ENCODE measurements at regions not wholly inside any gene's neighbourhood (a gene's known extent, or its start where the extent isn't known, plus 50 kb on each side); places are given as distances from the start of the nearest gene placed in this dataset.

DNA sequence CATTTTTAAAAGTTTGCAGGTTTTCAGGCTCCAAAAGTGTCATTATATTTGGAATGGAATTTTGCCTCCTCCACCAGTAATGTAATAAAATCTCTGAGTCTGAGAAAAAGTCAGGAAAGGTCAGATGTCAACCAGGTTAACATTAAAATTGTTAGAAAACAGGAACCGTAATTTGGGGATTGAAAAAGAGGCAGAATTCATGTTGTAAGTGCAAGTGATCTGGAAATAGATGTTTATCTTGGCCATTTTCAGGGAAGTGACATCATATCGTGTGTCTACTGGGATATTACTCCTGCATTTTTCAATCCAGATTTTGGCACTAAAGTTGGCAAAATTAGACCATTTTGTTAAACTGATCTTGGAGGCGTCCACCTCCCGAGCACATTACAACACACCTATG is 428.5 kb upstream of the MGMT start:
- peaks cover 11% of the 10 kb centered on the region for H3K27me3 Mint-ChIP-seq (ENCODE audit: low read depth)
- H3K9me3 Mint-ChIP-seq = no peaks in the 10 kb centered on the region
- H3K4me3 Mint-ChIP-seq = no peak overlapping the region
- H3K36me3 Mint-ChIP-seq (ENCODE audit: insufficient read depth) = no peaks in the 10 kb centered on the region
- DNase-seq = no peak
- H3K4me1 Mint-ChIP-seq (ENCODE audit: low read depth) = peaks cover 26% of the 10 kb centered on the region
- ATAC-seq = no peak

GRCh38 chr10:129039406-129040370 is 427.4 kb upstream of the MGMT start:
- Mint-ChIP-seq H3K4me1 (ENCODE audit: low read depth) (peaks cover 22% of the 10 kb centered on the region), H3K27me3 (ENCODE audit: low read depth) (peaks cover 10% of the 10 kb centered on the region), H3K36me3 (ENCODE audit: insufficient read depth) (no peaks in the 10 kb centered on the region), H3K4me3 (no peak overlapping the region), H3K9me3 (no peaks in the 10 kb centered on the region)
- no peak for DNase-seq
- ATAC-seq = no peak

DNA sequence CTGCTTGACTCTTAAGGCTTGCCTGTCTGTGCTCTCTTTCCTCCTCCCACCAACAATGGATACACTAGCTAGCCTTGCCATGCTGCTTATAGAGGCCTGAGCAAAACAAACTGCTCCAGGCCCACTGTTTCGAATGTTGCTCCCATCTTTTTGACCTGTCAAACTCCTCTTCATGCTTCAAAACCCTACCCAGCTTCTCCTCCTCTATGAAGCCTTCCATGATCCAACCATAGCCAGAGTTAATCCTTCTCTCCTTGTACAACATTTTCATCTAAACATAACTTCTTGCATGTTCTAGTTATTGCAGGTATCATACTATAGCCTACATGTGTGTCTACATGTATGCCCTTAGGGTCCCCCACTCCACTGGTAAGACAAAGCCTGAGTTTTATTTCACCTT is 426.7 kb upstream of the MGMT start:
- Mint-ChIP-seq H3K4me3 (no peak overlapping the region), H3K36me3 (ENCODE audit: insufficient read depth) (no peaks in the 10 kb centered on the region), H3K4me1 (ENCODE audit: low read depth) (peaks cover 21% of the 10 kb centered on the region), H3K27me3 (ENCODE audit: low read depth) (peaks cover 9% of the 10 kb centered on the region), H3K9me3 (no peaks in the 10 kb centered on the region)
- no peak for ATAC-seq
- no peak for DNase-seq

- Mint-ChIP-seq H3K36me3 (ENCODE audit: insufficient read depth) (no peaks in the 10 kb centered on the region), H3K9me3 (no peaks in the 10 kb centered on the region), H3K4me3 (no peak overlapping the region), H3K27me3 (ENCODE audit: low read depth) (peaks cover 9% of the 10 kb centered on the region), H3K4me1 (ENCODE audit: low read depth) (peaks cover 10% of the 10 kb centered on the region)
- DNase-seq (no peak), ATAC-seq (no peak)
Measured at GRCh38 chr10:129041916-129042315, 425.1 kb upstream of the MGMT start.

GRCh38 chr10:129042776-129043595 is 424.1 kb upstream of the MGMT start:
- H3K9me3 Mint-ChIP-seq = no peaks in the 10 kb centered on the region
- peak overlapping the region; percentile 12 for H3K4me3 Mint-ChIP-seq
- H3K4me1 Mint-ChIP-seq (ENCODE audit: low read depth) = peaks cover 6% of the 10 kb centered on the region
- H3K36me3 Mint-ChIP-seq (ENCODE audit: insufficient read depth) = no peaks in the 10 kb centered on the region
- no peak for ATAC-seq
- peaks cover 9% of the 10 kb centered on the region for H3K27me3 Mint-ChIP-seq (ENCODE audit: low read depth)
- DNase-seq = no peak

- ATAC-seq = no peak
- Mint-ChIP-seq H3K36me3 (ENCODE audit: insufficient read depth) (no peaks in the 10 kb centered on the region), H3K4me3 (no peak overlapping the region), H3K27me3 (ENCODE audit: low read depth) (peaks cover 9% of the 10 kb centered on the region), H3K4me1 (ENCODE audit: low read depth) (peaks cover 6% of the 10 kb centered on the region), H3K9me3 (no peaks in the 10 kb centered on the region)
- no peak for DNase-seq
Measured at GRCh38 chr10:129043691-129044090, 423.4 kb upstream of the MGMT start.

- peaks cover 6% of the 10 kb centered on the region for H3K4me1 Mint-ChIP-seq (ENCODE audit: low read depth)
- ATAC-seq (no peak), DNase-seq (no peak)
- H3K9me3 Mint-ChIP-seq = no peaks in the 10 kb centered on the region
- H3K4me3 Mint-ChIP-seq = no peak overlapping the region
- H3K27me3 Mint-ChIP-seq (ENCODE audit: low read depth) = peaks cover 5% of the 10 kb centered on the region
- no peaks in the 10 kb centered on the region for H3K36me3 Mint-ChIP-seq (ENCODE audit: insufficient read depth)
Measured at GRCh38 chr10:129045599-129045998, 421.4 kb upstream of the MGMT start.

DNA sequence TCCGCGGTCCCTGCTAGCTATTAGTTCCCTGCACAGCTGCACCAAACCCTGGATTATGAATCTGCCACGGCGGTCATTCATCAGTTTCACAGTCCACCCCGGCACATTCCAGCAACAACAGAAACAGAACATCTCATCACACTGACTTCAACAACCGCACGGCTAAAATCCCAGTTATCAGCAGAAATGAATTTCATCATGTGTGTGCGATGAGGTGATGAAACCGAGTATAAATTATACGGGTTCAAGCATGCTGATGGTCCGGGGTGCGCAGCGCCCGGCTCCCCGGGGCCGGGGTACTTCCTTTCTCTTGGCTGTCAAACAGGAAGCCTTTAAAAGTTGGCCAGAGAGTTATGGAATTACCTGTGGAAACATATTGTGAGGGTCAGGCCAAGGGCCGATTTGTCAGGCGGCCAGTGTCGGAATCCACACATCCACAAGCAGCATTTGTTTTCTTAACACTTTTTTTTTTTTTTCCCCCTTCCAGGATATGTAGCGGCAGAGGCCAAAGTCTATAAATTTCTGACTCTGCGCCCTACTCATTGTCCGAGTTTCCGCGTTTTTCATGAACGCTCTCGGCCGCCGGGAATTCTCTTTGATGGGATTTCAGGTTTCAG is 420.9 kb upstream of the MGMT start:
- peaks cover 5% of the 10 kb centered on the region for H3K27me3 Mint-ChIP-seq (ENCODE audit: low read depth)
- DNase-seq = no peak
- H3K9me3 Mint-ChIP-seq = no peaks in the 10 kb centered on the region
- H3K36me3 Mint-ChIP-seq (ENCODE audit: insufficient read depth) = no peaks in the 10 kb centered on the region
- peaks cover 6% of the 10 kb centered on the region for H3K4me1 Mint-ChIP-seq (ENCODE audit: low read depth)
- no peak for ATAC-seq
- H3K4me3 Mint-ChIP-seq = no peak overlapping the region

DNA sequence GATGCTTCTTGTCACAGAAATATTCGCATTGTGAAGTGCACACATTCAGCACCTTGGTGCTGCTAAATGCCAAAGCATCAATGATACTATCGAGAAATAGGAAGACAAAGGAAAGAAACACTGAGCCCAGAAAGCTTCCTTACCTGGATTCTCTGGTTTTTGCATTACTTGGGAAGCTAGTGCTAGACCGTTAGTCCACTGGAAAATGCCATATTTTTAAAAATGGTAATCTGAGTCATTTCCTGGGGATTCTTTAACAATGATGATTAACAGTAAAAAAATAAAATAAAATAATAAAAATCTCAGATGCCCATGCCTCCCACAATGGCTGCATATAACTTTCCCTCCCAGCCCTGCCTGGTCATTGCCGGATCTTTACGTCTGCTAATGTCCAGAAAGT is 420.1 kb upstream of the MGMT start:
- Mint-ChIP-seq H3K4me3 (no peak overlapping the region), H3K4me1 (ENCODE audit: low read depth) (peaks cover 6% of the 10 kb centered on the region), H3K36me3 (ENCODE audit: insufficient read depth) (no peaks in the 10 kb centered on the region), H3K27me3 (ENCODE audit: low read depth) (peaks cover 5% of the 10 kb centered on the region), H3K9me3 (no peaks in the 10 kb centered on the region)
- DNase-seq = no peak
- no peak for ATAC-seq

DNA sequence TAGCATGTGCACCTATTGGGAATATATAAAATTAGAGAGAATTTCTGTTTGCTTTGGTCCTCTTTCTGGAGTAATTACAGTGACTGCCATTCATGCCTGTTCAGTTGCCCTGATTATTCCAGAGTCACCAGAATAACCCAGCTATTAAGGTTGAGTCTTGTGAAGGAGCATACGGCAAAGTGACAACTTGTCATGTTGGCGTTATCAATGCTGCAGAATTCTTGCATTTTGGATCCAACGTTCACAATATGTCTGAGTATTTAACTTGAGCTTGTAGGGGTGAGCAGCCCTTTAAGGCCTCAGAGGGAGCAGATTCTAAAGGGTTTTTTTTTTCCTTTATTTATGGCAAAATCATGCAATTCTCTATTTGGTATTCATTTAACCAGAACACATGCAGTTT is 419.4 kb upstream of the MGMT start:
- Mint-ChIP-seq H3K4me3 (no peak overlapping the region), H3K36me3 (ENCODE audit: insufficient read depth) (no peaks in the 10 kb centered on the region), H3K4me1 (ENCODE audit: low read depth) (peaks cover 6% of the 10 kb centered on the region), H3K27me3 (ENCODE audit: low read depth) (peaks cover 5% of the 10 kb centered on the region), H3K9me3 (no peaks in the 10 kb centered on the region)
- DNase-seq = no peak
- no peak for ATAC-seq

DNA sequence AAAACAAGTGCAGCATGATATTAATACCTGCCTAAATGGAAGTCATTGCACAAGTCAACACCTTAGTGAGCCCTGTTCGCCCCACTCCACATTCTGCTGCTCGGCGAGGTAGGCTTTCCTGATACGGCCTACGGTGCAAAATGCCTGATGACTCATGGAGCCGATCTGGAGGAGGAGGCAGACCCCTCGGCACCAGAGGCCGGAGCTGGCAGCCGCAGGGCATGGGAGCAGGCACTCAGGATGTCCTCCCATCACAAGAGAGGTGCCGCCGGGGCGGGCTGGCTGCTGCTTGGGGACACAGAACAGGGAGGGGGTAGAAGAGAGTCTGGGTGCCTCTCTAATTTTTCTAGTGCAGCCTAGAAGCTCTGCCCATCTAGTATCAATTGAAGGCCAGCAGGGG is 418.5 kb upstream of the MGMT start:
- ATAC-seq (no peak), DNase-seq (no peak)
- Mint-ChIP-seq H3K27me3 (ENCODE audit: low read depth) (peaks cover 2% of the 10 kb centered on the region), H3K36me3 (ENCODE audit: insufficient read depth) (no peaks in the 10 kb centered on the region), H3K4me3 (no peak overlapping the region), H3K4me1 (ENCODE audit: low read depth) (no peaks in the 10 kb centered on the region), H3K9me3 (no peaks in the 10 kb centered on the region)

DNA sequence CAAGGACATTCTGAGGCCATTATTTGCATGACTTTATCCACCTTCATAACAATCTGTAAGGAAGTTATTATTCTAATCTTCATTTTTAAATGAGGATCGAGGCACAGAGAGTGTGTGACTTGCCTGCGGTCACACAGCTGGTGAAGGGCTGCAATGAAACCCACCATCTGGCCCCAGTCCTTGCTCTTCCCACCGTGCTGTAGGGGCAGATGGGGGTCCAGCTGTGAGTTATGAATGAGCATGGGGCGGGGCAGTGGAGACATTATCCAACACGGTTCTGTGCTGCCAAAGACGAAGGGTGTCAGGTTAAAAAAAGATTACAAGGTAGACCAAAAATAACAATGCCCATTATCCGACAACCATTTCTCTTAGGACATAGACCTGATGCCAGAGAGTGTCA is 417.5 kb upstream of the MGMT start:
- no peaks in the 10 kb centered on the region for H3K4me1 Mint-ChIP-seq (ENCODE audit: low read depth)
- no peaks in the 10 kb centered on the region for H3K27me3 Mint-ChIP-seq (ENCODE audit: low read depth)
- no peak for ATAC-seq

DNA sequence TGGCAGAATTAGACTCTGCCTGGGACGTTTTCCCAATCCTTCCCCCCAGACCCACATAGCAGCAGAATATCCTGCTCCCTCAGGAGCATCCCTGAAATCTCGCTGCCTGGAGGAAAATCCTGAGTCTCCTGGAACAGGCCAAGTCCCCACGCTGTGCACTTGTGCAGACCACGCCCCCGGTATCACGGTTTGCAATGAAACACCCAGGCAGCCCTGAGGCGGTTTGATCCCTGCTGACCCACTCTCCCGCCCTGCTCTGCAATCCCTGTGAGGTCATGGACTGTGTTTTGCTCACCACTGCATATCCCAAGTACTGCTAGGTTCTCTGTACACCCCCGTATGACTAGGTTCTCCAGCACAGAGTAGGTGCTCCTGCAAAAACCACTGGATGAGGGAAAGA is 411.8 kb upstream of the MGMT start:
- DNase-seq (no peak), ATAC-seq (no peak)
- no peaks in the 10 kb centered on the region for H3K27me3 Mint-ChIP-seq (ENCODE audit: low read depth)
- H3K4me3 Mint-ChIP-seq = no peak overlapping the region
- no peaks in the 10 kb centered on the region for H3K9me3 Mint-ChIP-seq
- H3K36me3 Mint-ChIP-seq (ENCODE audit: insufficient read depth) = no peaks in the 10 kb centered on the region
- peaks cover 27% of the 10 kb centered on the region for H3K4me1 Mint-ChIP-seq (ENCODE audit: low read depth)

More for the DNA sequence above, 417.5 kb upstream of the MGMT start:
- H3K9me3 Mint-ChIP-seq = no peaks in the 10 kb centered on the region
- H3K36me3 Mint-ChIP-seq (ENCODE audit: insufficient read depth) = no peaks in the 10 kb centered on the region
- no peak for DNase-seq
- no peak overlapping the region for H3K4me3 Mint-ChIP-seq

GRCh38 chr10:129055986-129056385 is 411.1 kb upstream of the MGMT start:
- no peak overlapping the region for H3K4me3 Mint-ChIP-seq
- H3K27me3 Mint-ChIP-seq (ENCODE audit: low read depth) = peaks cover 2% of the 10 kb centered on the region
- peaks cover 27% of the 10 kb centered on the region for H3K4me1 Mint-ChIP-seq (ENCODE audit: low read depth)
- no peak for DNase-seq
- ATAC-seq = no peak
- no peaks in the 10 kb centered on the region for H3K36me3 Mint-ChIP-seq (ENCODE audit: insufficient read depth)
- no peaks in the 10 kb centered on the region for H3K9me3 Mint-ChIP-seq
